NCI-H1436 (cell line): ENCODE measurements at regions not wholly inside any gene's neighbourhood (a gene's known extent, or its start where the extent isn't known, plus 50 kb on each side); places are given as distances from the start of the nearest gene placed in this dataset.
A peak's percentile ranks its signal among the peaks of the same experiment; 100 is the strongest.

Experiments used
- DNase-seq: peaks from one replicate; lab custom pipeline; 2025; lab: John Stamatoyannopoulos, UW

DNA sequence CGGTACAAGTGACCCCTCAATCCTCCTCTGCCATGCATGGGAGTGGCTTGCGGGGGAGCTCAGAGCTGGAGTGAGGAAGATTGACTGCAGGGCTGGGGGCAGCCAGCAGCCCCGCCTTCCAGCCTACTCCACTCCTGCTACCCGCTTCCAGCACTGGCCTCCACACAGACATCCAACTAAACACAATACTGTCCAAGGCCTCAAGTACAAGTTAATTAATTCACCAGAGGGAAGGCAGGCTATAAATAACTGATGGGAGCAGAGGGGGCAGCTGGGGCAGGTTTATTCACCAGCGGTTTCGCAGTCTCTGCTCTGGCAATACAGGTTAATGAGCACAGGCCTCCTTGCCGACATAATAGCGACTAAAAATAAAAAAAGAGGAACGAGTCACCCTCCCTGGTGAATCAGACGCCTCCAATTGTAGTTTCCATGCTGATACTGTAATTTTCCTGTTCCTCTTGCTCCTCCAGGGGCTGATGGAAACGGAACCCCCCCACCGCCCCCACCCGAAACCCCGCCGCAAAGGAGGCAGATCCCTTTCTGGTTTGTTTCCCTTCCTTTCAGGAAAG lies 166.4 kb upstream of the TLE3 start:
- peak; percentile 48 for DNase-seq

DNA sequence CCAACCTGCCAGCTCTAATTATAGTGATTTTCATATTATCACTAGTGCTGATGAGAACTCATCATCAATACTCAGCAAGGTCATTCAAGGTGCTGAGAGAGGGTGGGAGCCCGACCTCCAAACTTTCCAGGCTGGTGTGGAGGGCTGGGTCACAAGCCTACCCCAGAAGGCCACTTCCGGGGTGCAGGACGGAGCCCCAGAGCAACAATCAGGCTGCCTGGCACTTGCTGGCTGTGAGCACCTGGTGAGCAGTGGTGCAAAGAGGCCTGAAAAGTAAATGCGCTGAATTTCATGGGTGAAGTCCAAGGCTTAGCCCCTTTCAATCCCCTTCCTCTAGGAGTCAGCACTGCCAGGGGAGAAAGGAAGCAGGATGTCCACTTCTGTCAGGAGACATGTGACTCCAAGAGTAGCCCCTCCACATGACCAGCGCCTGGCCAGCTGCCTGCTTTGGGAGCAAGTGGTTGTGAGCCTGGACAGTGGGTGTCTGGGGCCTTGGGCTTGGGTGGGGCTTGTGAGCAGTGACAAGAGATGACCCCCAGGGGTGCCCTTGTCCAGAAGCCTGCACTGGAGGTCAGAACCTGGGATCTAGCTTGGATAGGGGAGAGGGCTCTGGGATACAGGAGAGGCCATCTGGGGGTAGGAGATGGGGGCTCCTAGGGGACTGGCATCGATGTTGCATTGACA lies 165.0 kb upstream of the TLE3 start:
- no peak for DNase-seq

DNA sequence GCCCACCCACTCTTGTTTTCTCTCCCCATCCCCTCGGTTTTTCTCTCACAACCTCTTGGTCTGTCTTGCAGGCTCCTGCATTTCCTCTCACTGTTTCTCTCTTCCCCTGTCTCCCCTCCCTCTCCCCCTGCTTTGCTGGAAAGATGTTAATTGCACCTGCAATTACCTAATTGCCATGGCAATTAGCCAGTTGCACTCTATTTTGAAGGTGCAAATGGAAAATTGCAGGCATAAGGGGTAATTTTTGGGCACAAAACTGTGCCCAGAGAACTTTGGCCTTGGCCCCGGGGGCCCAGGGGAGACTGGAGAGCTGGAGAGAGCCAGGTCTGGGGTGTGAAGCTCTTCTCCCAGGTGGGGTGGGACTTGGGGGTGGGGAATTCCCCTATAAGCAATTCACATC lies 164.5 kb upstream of the TLE3 start:
- DNase-seq = peak; percentile 46

DNA sequence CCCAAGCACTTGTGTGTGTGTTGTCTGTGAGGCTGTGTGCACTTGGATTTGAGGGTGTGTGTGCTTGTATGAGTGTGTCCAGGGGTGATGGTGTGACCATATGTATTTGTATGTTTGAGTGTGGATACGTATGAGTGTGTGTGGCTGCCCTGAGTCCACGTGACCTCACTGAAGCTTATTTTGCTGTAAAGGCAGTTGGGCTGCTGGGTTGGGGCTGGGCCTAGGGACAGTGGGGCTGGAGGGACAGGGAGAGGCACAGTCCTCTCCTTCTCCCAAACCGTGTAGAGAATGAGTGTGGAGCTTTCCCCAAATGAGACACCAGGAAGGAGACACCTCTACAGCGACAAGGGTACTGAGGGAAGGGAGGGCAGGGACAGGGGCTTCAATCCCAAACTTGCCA lies 163.4 kb upstream of the TLE3 start:
- DNase-seq = no peak

DNA sequence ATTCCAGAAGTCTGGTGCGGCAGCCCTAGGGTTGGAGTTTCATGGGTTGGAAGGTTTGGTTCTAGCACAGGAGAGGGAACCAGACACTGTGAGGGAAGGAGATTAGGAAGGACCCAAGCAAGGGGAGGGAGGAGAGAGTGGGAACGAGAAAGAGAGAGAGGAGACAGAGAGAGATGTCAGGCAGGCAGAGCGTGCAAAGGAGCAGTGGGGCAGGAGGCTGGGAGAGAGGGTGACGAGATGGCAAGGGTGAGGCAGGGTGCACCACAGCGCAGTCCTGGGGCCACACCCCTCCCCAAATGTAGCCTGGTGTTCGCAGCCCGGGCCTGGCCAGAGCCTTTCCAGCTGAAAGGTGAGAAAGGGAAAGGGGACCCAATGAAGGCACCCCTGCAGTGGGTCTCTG lies 162.9 kb upstream of the TLE3 start:
- DNase-seq = no peak

DNA sequence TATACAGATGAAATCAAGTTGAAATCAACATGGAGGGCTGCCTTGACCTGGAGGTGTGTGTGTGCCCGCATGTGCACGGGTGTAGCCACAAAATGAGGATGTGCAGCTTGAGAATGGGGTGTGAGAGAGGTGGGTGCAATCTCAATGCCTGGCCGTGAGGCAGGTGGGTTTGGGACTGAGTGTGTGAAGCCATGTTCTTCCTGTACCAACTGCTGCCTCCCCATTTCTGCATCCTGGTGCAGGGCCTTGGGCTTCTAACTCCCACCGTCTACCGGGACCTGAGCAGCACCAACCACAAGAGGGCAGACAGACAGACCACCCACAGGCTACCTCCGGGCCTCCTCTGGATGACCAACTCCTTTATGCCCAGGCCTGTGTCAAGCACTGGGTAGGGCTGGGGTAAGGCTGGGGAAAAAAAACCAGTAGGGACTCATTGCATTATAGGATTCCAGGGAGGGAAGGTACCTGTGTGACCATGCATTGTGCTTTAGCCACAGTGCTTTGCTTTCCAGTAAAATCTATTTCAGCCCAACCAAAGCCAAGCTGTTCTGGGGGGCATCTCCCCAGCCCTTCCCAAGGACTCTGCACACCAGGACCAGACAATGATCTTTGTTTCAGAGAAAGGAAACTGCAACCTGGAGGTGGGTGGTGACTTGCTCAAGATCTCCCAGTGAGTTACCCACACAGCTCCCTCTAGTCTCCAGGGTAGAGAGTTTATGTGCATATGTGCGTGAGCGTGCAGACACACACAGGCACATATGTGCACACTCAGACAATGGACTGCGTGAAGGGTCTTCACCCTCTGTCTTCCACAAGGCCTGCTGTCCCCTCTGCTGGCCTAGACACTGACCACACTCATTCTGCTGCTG lies 162.2 kb upstream of the TLE3 start:
- DNase-seq = no peak

DNA sequence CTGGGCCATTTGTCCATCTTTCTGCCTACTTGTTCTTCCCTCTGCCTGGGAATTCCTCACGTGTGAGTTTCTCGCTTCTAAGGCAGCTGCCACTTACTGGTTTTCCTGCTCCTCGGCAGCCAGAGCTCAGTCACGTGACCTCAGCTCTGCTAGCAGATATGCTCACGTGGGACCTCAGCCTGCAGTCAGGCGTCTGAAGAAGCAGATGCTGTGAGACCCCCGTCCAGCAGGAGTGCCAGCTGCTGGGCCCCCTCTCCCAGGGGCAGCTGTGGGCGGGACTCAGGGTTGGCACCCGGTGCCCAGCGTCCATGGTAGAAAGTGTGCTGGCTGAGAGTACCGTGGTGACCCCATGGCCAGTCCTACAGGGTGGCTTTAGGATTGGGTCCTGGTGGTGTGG lies 161.3 kb upstream of the TLE3 start:
- no peak for DNase-seq

DNA sequence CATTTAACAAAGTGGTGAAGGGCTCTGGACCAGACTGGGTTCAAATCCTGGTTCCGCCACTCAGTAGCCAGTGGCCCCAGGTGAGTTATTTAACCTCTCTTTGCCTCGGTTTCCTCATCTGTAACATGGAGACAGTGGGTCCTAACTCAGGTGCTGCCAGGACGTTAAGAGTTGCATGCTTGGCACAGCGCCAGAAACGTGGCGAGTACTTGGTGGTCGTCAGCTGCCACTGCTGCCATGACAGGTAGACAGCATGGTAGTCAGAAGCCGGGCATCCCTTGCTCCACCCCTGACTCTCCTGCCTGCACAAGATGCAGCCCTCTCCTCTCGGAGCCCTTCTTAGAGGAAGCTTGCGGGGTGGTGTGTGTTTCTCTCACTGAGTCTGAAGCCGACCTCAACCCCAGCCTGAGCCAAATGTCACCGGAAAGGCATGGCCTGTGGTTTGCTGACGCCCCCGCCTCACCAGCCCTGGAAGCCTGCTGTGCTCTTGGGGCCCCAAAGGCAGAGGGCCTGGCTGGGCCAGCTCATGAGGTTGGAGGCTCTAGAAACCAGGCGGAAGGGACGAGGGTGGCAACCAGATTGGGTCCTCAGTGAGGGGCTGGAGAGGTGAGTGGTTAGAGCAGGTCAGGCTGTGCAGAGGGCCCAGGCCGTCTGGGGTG lies 160.8 kb upstream of the TLE3 start:
- DNase-seq = no peak

DNA sequence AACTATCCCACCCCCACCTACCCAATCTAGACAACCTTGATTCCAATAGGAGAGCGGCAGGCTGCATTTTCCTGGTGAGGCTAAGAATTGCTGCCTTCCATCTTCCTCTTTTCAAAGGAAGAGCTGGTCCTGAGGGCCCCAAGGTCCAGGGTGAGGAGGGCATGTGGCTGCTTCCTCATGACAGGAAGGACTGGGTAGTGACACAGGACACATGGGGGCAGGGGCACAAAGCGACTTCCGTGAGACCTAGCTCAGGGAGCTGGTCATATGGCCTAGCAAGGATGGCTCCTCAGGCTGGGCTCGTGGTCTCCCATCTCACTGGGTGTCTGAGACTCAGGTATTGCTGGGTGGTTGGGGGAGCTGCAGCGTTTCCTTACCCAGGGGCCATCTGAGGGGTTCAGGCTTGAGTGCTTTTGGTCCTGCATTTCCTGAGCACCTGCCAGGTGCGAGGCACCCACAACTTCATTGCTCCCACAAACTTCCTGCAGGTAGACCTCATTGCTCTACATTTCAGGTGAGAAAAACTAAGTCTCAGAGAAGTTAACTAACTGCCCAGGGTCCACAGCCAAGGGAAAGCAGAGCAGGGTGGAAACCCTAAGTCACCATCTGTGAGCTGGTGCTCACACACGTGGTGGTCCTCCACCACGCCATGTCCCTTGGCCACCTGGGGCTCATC lies 160.0 kb upstream of the TLE3 start:
- DNase-seq = no peak

DNA sequence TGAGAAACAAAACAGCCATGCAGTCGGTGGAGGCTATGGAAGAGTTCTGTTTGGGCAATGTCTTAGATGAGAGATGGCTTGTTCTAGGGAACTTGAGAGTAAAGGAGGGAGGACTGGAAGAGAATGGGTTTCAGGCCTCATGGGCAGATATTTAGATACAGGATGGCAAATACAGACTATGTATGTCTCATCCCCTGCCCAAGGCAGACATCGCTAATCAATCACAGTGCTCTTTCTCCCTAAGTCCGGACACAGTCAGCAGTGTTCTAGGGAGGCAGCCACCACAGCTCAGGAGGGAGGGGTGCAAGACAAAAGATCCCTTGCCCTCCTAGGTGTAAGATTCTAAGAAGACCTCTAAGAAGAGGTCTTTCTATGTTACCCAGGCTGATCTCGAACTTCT lies 159.3 kb upstream of the TLE3 start:
- no peak for DNase-seq

DNA sequence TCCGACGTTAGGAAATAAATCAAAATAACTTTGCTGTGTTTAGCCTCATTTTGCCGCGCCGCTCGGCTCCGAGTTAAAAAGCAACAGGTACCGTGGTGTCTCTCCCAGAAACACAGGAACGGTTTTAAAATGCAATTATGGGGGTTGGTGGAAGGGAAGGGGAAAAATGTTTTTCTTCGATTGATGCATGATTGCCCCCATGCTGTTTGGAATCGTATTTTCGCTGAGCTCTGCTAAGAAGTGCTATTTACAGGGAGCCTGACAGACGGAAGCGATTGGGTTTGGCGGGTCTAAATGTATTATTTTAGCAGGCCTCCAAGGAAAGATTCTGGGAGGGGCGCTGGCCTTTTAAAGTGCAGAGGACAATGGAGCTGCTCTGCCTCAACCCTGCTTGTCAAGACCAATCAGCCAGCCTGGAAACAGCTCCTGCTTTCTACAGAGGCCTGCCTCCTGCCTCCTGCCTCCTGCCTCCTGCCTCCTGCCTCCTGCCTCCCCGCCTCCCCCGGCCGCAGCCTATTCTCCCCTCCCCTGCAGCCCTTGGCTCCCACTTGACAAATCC lies 156.7 kb upstream of the TLE3 start:
- DNase-seq = no peak

DNA sequence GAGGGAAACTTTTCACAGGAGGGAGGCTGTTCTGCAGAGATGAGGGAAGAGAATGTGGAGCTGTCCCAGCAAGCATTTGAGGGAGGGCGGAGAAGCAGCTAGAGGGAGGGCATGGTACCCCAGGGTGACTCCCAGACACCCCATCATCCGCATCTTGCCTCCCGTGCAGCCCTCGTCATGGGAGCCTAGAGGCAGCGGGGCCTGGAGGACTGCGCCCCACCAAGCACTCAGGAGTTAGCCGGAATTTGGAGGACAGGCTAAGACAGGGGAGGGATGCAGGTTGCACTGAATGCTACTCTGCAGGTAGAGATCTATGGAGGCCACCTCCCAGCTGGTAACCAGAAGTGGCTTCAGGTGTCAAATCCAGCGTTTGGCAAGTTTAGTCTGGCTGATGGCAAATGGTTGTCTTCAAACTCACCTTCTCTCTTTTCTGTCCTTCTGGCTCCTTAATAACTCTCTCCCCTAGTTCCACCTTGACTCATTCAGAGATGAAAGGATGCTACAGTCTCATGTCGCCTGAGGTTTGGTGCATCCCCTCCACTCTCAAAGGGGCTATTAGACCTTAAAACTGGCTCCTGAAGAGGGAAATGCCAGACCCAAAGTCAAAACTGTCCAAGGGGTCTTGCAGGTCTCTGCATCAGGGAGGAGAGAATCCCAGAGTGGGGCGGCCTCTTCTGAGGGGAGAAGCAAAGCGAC lies 155.9 kb upstream of the TLE3 start:
- no peak for DNase-seq

DNA sequence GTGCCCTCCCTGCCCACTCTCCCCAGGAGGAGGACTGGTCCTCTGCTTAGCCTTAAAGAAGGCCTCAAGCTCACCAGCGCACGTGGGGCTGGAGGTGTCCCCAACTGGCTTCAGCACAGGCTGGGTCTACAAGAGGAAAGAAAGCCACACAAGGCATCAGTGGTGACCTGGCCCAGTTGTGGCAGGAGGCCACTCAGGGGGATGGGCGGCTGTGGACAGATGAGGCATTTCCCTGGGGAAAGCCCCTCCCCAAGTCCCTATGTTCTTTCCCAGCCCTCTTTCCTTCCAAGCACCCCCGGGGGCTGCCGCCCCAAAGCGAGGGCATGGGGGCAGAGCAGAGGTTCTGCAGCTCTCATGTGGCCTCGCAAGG lies 155.2 kb upstream of the TLE3 start:
- DNase-seq = no peak

DNA sequence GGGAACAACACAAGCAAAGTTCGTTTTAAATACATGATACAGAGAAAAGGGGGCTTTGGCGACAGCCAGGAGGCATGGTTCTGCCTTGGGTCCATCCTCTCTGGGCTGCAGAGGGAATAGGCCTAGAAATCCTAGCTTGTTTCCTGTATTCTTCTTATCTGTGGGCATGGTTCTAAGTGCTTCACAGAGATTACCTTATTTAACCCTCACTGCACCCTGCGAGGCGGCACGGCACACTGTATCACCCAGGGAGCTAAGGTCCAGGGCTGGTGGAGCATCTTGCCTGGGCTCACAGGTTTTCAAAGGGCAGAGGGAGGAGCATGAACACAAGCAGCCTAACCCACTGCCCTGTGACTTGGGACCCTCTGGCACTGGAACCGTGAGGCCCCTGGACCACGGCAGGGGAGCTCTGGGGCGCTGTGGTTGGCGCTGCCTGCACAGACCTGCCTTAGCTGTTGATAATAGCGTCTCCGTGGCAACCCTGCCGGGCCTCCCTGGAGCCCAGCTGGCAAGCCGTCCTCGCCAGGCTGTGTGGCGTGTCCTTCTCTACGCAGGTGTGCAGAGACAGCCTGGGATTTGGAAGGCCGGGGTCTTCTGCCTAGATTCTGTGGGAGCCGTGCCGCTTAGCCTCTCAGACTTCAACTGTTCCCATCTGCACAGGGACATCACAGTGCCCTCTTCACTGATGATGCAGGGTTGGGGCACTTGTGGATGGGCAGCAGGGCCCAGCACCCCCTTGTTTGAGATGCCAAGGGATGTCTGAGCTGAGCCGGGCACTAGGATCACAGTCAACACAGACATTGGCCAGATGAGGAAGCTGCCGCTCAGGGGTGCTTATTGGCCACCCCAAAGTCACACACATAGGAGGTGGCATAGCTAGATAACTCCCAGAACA lies 154.6 kb upstream of the TLE3 start:
- DNase-seq = peak; percentile 72

DNA sequence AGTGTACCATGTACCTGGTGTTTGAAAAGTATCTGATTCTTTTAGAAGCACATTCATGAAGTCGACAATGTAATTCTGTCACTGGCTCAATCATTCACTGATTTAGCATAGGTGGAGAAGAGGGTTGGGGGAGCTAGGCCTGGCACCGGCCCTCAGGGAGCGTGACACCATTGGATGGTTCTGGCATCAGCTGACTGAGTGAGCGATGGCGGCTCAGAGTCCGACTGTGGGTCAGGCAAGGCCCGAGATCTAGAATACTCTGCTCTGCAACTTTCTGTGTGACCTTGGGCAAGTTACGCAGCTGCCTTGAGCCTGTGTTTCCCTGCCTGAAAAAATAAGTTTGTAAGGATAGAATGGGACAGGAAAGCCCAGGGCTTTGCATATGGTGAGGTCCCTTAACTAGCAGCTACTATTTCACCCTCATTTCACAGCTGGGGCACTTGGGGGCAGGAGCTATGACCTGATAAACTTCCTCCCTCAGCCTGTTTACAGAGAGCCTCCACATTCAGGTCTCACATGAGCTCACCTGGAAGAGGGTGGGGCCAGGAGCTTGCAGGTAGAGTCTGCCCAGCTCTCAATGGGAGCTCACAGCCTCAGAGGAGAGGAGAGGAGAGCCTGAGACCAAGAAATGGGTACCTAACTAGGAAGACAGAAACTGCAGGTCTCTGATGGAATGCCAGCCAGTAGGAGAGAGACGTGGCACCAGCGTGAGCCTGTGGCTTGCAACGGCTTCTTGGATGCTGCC lies 153.7 kb upstream of the TLE3 start:
- no peak for DNase-seq

DNA sequence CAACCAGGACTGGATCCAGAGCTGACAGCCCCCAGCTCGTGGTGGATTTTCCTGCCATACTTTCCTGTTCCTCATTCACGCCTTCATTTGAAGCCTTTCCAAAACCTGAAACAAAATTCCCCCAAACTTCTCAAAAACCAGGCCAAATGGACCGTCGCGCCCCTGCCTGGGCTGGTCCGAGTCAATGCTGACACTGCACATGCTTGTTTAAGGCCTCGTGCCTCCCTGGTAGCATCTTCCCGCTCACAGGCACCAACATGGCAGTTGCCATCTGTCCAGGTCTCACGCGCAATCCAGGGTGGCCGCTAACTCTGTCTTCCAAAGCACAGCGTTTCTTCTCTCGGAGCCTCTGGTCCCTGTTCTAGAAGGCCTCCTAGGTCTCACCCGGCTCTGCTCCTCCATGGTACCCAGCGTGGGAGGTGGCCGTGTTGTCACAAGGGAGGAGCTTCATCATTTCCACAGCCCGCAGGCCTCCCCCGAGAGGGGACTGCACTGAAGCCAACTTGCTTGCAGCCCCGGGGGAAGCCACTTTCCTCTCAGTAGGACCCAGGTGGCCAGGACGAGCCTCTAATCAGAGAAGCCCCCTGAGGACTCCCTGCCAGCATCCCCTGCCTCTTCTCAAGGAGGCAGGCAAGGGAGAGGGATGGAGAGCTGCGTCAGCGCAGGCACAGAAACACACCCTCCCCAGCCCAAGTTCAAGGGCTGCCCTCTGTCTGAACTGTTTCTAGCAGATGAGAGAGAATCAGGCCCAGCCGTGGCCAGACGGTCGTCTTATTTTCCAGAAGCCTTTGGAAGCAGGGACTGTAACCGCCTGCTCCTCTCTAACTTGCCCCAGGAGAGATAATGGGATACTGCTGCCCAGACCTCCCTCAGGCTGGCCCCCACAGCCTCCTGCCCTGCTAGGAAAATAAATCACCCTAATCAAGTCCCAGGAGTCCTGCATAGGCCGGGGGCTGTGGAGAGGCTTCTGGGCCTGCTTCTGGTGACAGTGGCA lies 152.8 kb upstream of the TLE3 start:
- DNase-seq = peak; percentile 33

DNA sequence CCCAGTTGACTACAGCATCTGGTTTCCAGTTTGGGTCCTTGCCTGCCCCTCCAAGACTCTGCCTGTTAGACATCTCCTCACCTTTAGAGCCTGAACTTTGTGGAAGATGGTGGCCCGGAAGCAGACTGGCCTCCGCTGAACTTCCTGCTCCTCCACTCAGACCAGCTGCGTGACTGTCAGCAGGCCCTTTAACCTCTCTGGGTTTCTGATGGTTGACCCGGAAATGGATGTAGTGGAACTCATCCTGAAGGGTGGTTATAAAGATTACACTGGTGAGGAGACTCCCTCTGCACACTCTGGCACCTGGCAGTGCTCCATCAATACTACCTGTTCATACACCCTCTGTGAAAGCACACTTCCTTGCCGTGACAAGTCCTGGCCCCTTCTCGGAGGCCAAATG lies 151.9 kb upstream of the TLE3 start:
- no peak for DNase-seq
